ENCODE measurements at regions not wholly inside any gene's neighbourhood (a gene's known extent, or its start where the extent isn't known, plus 50 kb on each side); places are given as distances from the start of the nearest gene placed in this dataset.

GRCh38 chr9:126240835-126241234 is 85.8 kb upstream of the MVB12B start:
- Histone ChIP-seq H3K4me1 (ENCODE audit: control insufficient read depth, extremely low read depth, insufficient read depth, low read length) (no peaks in the 10 kb centered on the region), H3K4me3 (ENCODE audit: control insufficient read depth in 2 of 3, extremely low read depth in 1 of 3, insufficient read depth in 2 of 3, low read depth in 1 of 3, low read length in 3 of 3) (no peak overlapping the region), H2AFZ (ENCODE audit: control insufficient read depth, low read length) (no peak overlapping the region), H3K9me1 (ENCODE audit: control insufficient read depth, extremely low read depth, insufficient read depth, low read length) (no peaks in the 10 kb centered on the region), H3K27me3 (ENCODE audit: control insufficient read depth, extremely low read depth, insufficient read depth, low read length) (no peaks in the 10 kb centered on the region), H3K9me3 (ENCODE audit: control insufficient read depth, low read depth, low read length) (no peaks in the 10 kb centered on the region), H3K9ac (ENCODE audit: control insufficient read depth, extremely low read depth, insufficient read depth, low read length) (no peak overlapping the region), H3K4me2 (ENCODE audit: control insufficient read depth, extremely low read depth, insufficient read depth, low read depth, low read length) (no peak overlapping the region), H3K79me2 (ENCODE audit: control insufficient read depth, insufficient read depth, low read length) (no peaks in the 10 kb centered on the region), H4K20me1 (ENCODE audit: control insufficient read depth, extremely low read depth, insufficient read depth, low read length) (no peaks in the 10 kb centered on the region), H3K27ac (ENCODE audit: control insufficient read depth, insufficient read depth, low read length) (no peak overlapping the region), H3K36me3 (ENCODE audit: control insufficient read depth in 2 of 2, extremely low read depth in 1 of 2, insufficient read depth in 2 of 2, low read length in 2 of 2) (no peaks in the 10 kb centered on the region)
- no peak for TF ChIP-seq EZH2 (IDR thresholded peaks at IDR 0.05; ENCODE audit: low read length)
- no peak for TF ChIP-seq CTCF (optimal IDR thresholded peaks at IDR 0.05 in 1 of 3, IDR thresholded peaks at IDR 0.05 in 1 of 3, conservative IDR thresholded peaks at IDR 0.05 in 1 of 3; ENCODE audit: extremely low read depth in 1 of 3, insufficient read depth in 2 of 3, low read length in 3 of 3)
- dilution Hi-C loops (cut with MboI; ENCODE audit: extremely low pct_ligation_motif_present, low sequenced_read_pairs): no loop called here
- DNase-seq (ENCODE audit: low read depth, low spot score) (no peak), FAIRE-seq (no peak)

- no peak overlapping the region for H2AFZ ChIP-seq (ENCODE audit: control insufficient read depth, low read length)
- no peaks in the 10 kb centered on the region for H3K9me3 ChIP-seq (ENCODE audit: control insufficient read depth, low read depth, low read length)
- TF ChIP-seq EZH2 (IDR thresholded peaks at IDR 0.05; ENCODE audit: low read length): no peak
- no peak for TF ChIP-seq CTCF (optimal IDR thresholded peaks at IDR 0.05 in 1 of 3, IDR thresholded peaks at IDR 0.05 in 1 of 3, conservative IDR thresholded peaks at IDR 0.05 in 1 of 3; ENCODE audit: extremely low read depth in 1 of 3, insufficient read depth in 2 of 3, low read length in 3 of 3)
- H3K27ac ChIP-seq (ENCODE audit: control insufficient read depth, insufficient read depth, low read length): no peak overlapping the region
- H3K4me1 ChIP-seq (ENCODE audit: control insufficient read depth, extremely low read depth, insufficient read depth, low read length): peaks cover 4% of the 10 kb centered on the region
- no peaks in the 10 kb centered on the region for H4K20me1 ChIP-seq (ENCODE audit: control insufficient read depth, extremely low read depth, insufficient read depth, low read length)
- no peak overlapping the region for H3K4me2 ChIP-seq (ENCODE audit: control insufficient read depth, extremely low read depth, insufficient read depth, low read depth, low read length)
- H3K9ac ChIP-seq (ENCODE audit: control insufficient read depth, extremely low read depth, insufficient read depth, low read length): no peak overlapping the region
- dilution Hi-C loops (cut with MboI; ENCODE audit: extremely low pct_ligation_motif_present, low sequenced_read_pairs): no loop called here
- no peaks in the 10 kb centered on the region for H3K79me2 ChIP-seq (ENCODE audit: control insufficient read depth, insufficient read depth, low read length)
- H3K36me3 ChIP-seq (ENCODE audit: control insufficient read depth in 2 of 2, extremely low read depth in 1 of 2, insufficient read depth in 2 of 2, low read length in 2 of 2): no peaks in the 10 kb centered on the region
- no peaks in the 10 kb centered on the region for H3K9me1 ChIP-seq (ENCODE audit: control insufficient read depth, extremely low read depth, insufficient read depth, low read length)
- H3K27me3 ChIP-seq (ENCODE audit: control insufficient read depth, extremely low read depth, insufficient read depth, low read length): no peaks in the 10 kb centered on the region
- no peak overlapping the region for H3K4me3 ChIP-seq (ENCODE audit: control insufficient read depth in 2 of 3, extremely low read depth in 1 of 3, insufficient read depth in 2 of 3, low read depth in 1 of 3, low read length in 3 of 3)
- FAIRE-seq (peak; percentile 96), DNase-seq (ENCODE audit: low read depth, low spot score) (no peak)
These were observed 77.9 kb upstream of the MVB12B start for GRCh38 chr9:126248680-126249079.
